ENCODE measurements at regions not wholly inside any gene's neighbourhood (a gene's known extent, or its start where the extent isn't known, plus 50 kb on each side); places are given as distances from the start of the nearest gene placed in this dataset.

DNA sequence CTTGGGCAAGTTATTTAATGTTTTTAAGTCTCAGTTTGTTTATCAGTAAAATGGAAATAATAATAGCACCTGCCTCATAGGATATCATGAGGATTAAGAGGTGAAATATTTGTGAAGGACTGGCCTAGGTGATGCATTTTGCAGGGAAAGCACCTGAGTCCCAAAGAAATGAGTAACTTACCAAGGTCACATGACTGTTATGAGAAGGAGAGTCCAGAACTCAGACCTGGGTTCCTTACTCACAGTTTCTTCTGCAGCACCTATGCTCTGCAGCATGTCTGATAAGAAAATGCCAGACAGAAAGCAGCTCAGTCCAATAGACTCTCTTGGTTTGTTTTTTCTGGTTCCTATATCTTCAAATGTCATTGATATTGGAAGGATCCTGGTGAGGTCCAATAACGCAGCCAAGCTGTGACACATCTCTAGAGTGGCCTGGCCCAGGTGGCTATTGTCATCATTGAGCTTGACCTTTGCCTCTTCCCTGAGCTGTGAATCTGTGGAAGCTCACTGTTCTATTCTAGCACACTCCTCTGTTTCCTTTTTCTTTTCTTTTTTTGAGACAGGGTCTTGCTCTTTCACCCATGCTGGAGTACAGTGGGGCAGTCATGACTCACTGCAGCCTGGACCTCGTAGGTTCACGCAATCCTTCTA lies 174.7 kb upstream of the NAV2 start:
- DNase-seq (ENCODE audit: low spot score), result no peak
- Mint-ChIP-seq H3K27me3 (ENCODE audit: low read depth) (no peaks in the 10 kb centered on the region), H3K36me3 (ENCODE audit: low read depth) (no peaks in the 10 kb centered on the region), H3K27ac (no peak overlapping the region), H3K9me3 (no peaks in the 10 kb centered on the region), H3K4me1 (ENCODE audit: low read depth) (no peaks in the 10 kb centered on the region), H3K4me3 (ENCODE audit: low read depth) (no peak overlapping the region)
- intact Hi-C loops (cut with micrococcal nuclease), result no loop called here

DNA sequence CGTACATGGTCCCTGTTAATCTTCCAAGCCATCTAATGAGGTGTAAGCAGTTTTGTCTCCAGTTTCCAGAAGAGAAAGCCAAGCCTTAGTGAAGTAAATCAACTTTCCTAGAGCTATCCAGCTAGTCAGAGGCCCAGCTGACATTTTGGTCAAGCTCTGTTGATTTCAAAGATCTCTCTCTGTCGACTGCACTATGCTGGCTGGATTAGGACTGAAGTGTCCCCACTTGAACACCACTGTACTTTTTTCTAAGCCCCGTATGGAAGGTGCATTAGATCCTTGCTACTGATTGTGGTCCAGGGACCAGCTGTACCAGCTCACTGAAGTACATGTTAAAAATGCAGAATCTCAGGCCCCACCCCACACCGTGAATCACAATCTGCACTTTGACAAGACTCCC lies 176.5 kb upstream of the NAV2 start:
- no peak for DNase-seq (ENCODE audit: low spot score)
- H3K27ac Mint-ChIP-seq, result no peak overlapping the region
- H3K36me3 Mint-ChIP-seq (ENCODE audit: low read depth), result no peaks in the 10 kb centered on the region
- peaks cover 3% of the 10 kb centered on the region for H3K27me3 Mint-ChIP-seq (ENCODE audit: low read depth)
- H3K9me3 Mint-ChIP-seq, result no peaks in the 10 kb centered on the region
- H3K4me1 Mint-ChIP-seq (ENCODE audit: low read depth), result no peaks in the 10 kb centered on the region
- intact Hi-C loops (cut with micrococcal nuclease), result no loop called here
- H3K4me3 Mint-ChIP-seq (ENCODE audit: low read depth), result no peak overlapping the region

DNA sequence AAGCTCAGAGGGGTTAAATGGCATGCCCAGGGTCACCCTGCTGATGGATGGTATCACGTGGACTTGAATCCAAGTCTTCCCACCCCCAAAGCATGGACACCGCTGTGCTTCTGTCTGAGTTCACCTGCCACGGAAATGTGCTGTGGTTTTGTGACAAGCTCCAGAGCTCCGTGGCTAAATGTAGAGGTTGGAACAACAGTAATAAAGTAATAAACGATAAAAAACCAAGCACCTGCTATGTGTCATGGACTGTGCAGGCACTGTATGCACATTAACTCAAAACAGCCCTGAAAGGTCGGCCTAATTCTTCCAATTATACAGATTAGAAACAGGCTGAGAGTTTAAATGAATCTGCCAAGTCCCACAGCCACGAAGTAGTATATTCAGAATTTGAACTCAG lies 182.1 kb upstream of the NAV2 start:
- H3K27ac Mint-ChIP-seq, result no peak overlapping the region
- no peaks in the 10 kb centered on the region for H3K9me3 Mint-ChIP-seq
- no peak overlapping the region for H3K4me3 Mint-ChIP-seq (ENCODE audit: low read depth)
- intact Hi-C loops (cut with micrococcal nuclease), result no loop called here
- no peak for DNase-seq (ENCODE audit: low spot score)
- H3K27me3 Mint-ChIP-seq (ENCODE audit: low read depth), result peaks cover 6% of the 10 kb centered on the region
- H3K36me3 Mint-ChIP-seq (ENCODE audit: low read depth), result no peaks in the 10 kb centered on the region
- H3K4me1 Mint-ChIP-seq (ENCODE audit: low read depth), result no peaks in the 10 kb centered on the region

DNA sequence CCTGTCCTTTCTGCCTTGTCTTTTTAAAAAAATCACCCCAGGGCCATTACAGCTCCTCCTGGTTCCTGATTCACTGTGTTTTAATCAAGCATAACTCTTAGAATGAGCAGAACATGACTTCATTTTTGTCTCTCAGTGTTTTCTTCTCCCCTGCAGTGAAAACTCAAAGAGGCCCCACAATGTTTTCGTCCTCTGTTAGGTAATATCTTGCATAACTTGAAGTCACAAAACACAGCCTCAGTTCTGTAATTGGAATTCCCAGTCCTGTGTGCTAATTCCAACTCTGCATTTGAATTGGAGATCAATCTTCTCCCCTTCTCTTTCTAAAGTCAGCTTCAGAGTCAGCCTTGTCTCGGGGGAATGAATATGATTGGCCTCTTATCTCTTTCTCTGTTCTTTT lies 186.5 kb upstream of the NAV2 start:
- H3K4me1 Mint-ChIP-seq (ENCODE audit: low read depth), result no peaks in the 10 kb centered on the region
- no peaks in the 10 kb centered on the region for H3K36me3 Mint-ChIP-seq (ENCODE audit: low read depth)

DNA sequence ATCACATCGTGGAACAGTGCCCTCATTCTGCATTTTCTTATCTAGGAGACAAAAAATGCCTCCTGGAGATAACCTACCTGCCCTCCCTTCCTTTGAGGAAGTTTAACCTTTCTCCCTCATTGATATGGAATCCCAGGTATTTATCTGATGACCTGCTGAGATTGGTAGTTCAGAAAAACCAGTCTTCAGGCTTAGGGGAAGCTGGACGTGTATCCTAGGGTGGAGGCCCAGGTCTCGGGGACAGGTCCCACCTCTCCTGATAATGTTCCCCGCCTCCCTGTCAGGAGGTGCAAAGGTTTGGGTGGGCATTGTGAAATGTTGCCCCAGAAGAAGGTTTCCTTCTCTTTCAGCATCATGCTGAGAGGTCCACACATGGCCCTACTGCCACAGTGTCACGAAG lies 186.9 kb upstream of the NAV2 start:
- no peaks in the 10 kb centered on the region for H3K4me1 Mint-ChIP-seq (ENCODE audit: low read depth)
- H3K9me3 Mint-ChIP-seq, result no peaks in the 10 kb centered on the region
- DNase-seq (ENCODE audit: low spot score), result no peak
- H3K27me3 Mint-ChIP-seq (ENCODE audit: low read depth), result peaks cover 1% of the 10 kb centered on the region
- intact Hi-C loops (cut with micrococcal nuclease), result no loop called here
- H3K36me3 Mint-ChIP-seq (ENCODE audit: low read depth), result no peaks in the 10 kb centered on the region
- H3K27ac Mint-ChIP-seq, result no peak overlapping the region
- no peak overlapping the region for H3K4me3 Mint-ChIP-seq (ENCODE audit: low read depth)

More for the DNA sequence above, 186.5 kb upstream of the NAV2 start:
- intact Hi-C loops (cut with micrococcal nuclease), result no loop called here
- H3K27me3 Mint-ChIP-seq (ENCODE audit: low read depth), result peaks cover 3% of the 10 kb centered on the region
- H3K27ac Mint-ChIP-seq, result no peak overlapping the region
- no peaks in the 10 kb centered on the region for H3K9me3 Mint-ChIP-seq
- DNase-seq (ENCODE audit: low spot score), result no peak
- H3K4me3 Mint-ChIP-seq (ENCODE audit: low read depth), result no peak overlapping the region

DNA sequence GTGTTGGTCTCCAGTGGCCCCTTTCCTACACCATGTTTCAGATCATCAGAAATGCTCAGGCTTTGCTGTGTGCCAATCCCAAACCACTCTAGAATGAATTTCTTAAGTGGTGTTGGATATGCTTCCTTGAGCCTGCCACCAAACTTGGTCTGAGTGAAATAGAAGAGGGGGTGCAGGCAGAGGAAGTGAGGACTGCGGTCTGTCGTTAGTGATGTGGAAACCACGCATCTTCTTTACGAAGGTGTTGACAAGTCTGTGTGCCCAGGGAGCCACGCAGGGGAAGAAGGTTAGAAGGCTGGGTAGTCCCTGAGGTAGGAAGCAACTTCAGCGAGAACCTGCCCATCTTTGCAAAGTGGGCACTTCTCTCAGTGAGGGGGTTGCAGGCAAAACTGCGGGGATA lies 187.4 kb upstream of the NAV2 start:
- intact Hi-C loops (cut with micrococcal nuclease), result no loop called here
- DNase-seq (ENCODE audit: low spot score), result no peak

DNA sequence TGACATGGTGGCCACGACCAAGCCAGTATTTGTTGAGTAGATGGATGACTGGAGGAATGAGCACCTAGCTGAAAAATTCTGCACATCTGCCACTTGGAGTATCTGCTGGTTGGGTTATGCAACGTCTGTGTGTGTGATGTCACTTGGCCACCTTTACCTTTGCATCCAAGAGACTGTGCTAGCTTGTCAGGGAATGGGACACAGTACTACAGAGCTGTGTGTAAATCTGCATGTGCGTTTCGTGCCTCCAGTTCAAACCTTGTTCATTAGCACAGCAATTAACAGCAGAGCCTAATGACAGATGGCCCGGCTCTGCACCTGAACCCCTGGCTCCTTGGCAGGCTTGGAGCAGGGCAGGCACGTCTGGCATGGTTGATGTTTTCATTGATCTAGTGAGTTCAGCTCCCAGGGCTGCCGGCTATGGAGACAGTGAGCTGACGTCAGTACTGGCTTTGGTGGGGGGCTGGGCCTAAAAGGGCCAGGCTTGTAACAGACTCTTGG lies 188.4 kb upstream of the NAV2 start:
- H3K9me3 Mint-ChIP-seq, result no peaks in the 10 kb centered on the region
- no peaks in the 10 kb centered on the region for H3K36me3 Mint-ChIP-seq (ENCODE audit: low read depth)
- H3K27me3 Mint-ChIP-seq (ENCODE audit: low read depth), result peaks cover 1% of the 10 kb centered on the region
- no peak overlapping the region for H3K27ac Mint-ChIP-seq
- no peak for DNase-seq (ENCODE audit: low spot score)
- no peak overlapping the region for H3K4me3 Mint-ChIP-seq (ENCODE audit: low read depth)
- H3K4me1 Mint-ChIP-seq (ENCODE audit: low read depth), result no peaks in the 10 kb centered on the region
- intact Hi-C loops (cut with micrococcal nuclease), result no loop called here

More for the DNA sequence above, 187.4 kb upstream of the NAV2 start:
- Mint-ChIP-seq H3K4me1 (ENCODE audit: low read depth) (no peaks in the 10 kb centered on the region), H3K36me3 (ENCODE audit: low read depth) (no peaks in the 10 kb centered on the region), H3K4me3 (ENCODE audit: low read depth) (no peak overlapping the region), H3K27ac (no peak overlapping the region), H3K27me3 (ENCODE audit: low read depth) (peaks cover 1% of the 10 kb centered on the region), H3K9me3 (no peaks in the 10 kb centered on the region)

DNA sequence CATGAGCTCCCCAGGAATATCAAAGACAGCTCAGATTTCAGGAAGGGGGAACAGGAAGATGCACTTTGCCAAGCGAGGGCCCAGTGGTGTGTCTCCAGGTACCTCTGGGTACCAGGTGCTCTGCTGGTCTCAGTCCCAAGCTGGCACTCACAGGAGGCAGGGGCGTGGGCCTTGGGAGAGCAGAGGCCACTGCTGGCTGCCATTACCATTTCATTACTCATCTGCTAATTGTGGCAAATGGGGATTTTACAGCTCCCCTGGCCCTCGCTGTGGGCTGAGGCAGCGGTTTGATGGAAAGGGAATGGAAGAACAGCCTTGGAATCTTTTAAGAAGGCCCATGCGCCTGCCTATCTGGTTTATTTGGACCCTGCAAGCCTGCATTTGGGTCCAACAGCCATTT lies 192.0 kb upstream of the NAV2 start:
- H3K4me3 Mint-ChIP-seq (ENCODE audit: low read depth), result no peak overlapping the region
- intact Hi-C loops (cut with micrococcal nuclease), result no loop called here
- no peak overlapping the region for H3K27ac Mint-ChIP-seq

DNA sequence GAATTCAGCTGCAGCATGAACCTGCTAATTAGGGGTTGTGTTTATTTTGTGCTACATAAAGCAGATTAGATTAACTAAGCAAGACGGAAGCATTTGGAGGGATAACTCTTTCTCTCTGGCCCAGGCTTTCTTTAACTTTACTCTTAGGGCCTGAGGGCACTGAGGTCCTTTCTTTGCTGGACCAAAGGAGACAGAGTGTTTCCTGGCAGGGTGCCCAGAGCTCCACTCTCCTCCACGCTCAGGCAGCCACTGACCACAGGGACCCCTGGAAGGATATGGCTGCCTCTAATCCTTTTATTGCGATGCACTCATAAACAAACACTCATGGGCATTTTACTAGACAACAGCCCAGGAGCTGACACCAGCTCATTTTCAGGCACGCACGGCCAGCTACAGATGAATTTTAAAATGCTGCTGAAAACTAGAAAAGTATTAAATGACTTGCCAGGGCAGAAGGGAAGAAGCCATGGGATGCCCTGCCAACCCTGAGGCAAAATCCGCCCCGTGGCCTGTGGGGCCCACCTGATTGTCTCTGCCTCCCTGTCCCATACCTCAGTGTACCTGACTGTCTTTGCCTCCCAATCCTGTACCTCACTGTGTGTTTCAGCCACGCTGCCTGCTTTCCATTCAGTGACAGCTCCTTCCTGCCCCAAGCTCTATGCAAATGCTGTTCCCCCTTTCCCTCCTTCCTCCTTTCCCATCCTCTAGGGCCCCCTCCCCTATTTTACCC lies 192.6 kb upstream of the NAV2 start:
- Mint-ChIP-seq H3K4me3 (ENCODE audit: low read depth) (no peak overlapping the region), H3K36me3 (ENCODE audit: low read depth) (no peaks in the 10 kb centered on the region), H3K4me1 (ENCODE audit: low read depth) (no peaks in the 10 kb centered on the region), H3K27me3 (ENCODE audit: low read depth) (no peaks in the 10 kb centered on the region), H3K27ac (no peak overlapping the region), H3K9me3 (no peaks in the 10 kb centered on the region)
- no peak for DNase-seq (ENCODE audit: low spot score)
- intact Hi-C loops (cut with micrococcal nuclease), result no loop called here

More for the DNA sequence above, 192.0 kb upstream of the NAV2 start:
- Mint-ChIP-seq H3K4me1 (ENCODE audit: low read depth) (no peaks in the 10 kb centered on the region), H3K27me3 (ENCODE audit: low read depth) (no peaks in the 10 kb centered on the region), H3K9me3 (no peaks in the 10 kb centered on the region), H3K36me3 (ENCODE audit: low read depth) (no peaks in the 10 kb centered on the region)
- no peak for DNase-seq (ENCODE audit: low spot score)

DNA sequence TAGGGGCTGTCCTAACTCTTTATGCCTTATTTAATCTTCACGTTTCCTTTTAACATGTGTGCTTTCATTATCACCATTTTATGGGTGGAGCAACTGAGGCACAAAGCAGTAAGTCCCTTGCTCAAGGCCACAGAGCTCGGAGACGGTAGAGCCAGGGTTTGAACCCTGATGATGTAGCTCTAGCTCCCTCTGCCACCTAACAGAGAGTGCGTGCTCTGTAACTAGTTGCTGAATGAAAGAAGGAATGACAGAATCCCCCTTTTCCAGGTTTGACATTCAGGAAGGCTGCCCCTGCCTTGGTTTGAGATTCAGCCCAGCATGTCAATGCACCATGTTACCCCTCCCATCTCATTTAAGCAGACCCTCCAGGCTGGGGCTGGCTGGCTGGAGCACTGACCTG lies 193.3 kb upstream of the NAV2 start:
- intact Hi-C loops (cut with micrococcal nuclease), result no loop called here
- peaks cover 3% of the 10 kb centered on the region for H3K27me3 Mint-ChIP-seq (ENCODE audit: low read depth)
- no peak overlapping the region for H3K4me3 Mint-ChIP-seq (ENCODE audit: low read depth)
- no peaks in the 10 kb centered on the region for H3K9me3 Mint-ChIP-seq
- no peak for DNase-seq (ENCODE audit: low spot score)
- H3K27ac Mint-ChIP-seq, result no peak overlapping the region
- H3K36me3 Mint-ChIP-seq (ENCODE audit: low read depth), result no peaks in the 10 kb centered on the region
- no peaks in the 10 kb centered on the region for H3K4me1 Mint-ChIP-seq (ENCODE audit: low read depth)

DNA sequence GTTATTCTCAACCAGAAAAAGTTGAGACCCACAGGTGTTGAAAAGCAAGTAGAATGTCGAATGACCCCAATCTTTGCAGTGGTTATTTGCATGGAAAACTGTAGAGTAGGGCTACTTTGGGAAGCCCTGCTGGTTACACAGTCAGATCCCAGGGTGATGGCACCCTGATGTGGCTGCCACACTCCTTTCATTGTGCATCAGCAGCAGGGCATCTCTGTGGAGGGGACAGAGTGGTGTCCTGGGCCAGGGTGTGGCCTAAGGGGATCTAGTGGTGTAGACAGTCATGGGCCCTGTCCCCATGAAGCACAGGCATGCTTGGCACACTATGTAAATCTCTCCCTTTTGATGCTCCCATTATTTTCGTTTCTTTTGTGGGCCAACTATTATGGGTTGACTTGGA lies 199.4 kb upstream of the NAV2 start:
- no peaks in the 10 kb centered on the region for H3K9me3 Mint-ChIP-seq
- H3K27ac Mint-ChIP-seq, result no peak overlapping the region
- intact Hi-C loops (cut with micrococcal nuclease), result no loop called here
- no peaks in the 10 kb centered on the region for H3K36me3 Mint-ChIP-seq (ENCODE audit: low read depth)
- DNase-seq (ENCODE audit: low spot score), result no peak
- no peaks in the 10 kb centered on the region for H3K4me1 Mint-ChIP-seq (ENCODE audit: low read depth)
- peaks cover 8% of the 10 kb centered on the region for H3K27me3 Mint-ChIP-seq (ENCODE audit: low read depth)
- no peak overlapping the region for H3K4me3 Mint-ChIP-seq (ENCODE audit: low read depth)

DNA sequence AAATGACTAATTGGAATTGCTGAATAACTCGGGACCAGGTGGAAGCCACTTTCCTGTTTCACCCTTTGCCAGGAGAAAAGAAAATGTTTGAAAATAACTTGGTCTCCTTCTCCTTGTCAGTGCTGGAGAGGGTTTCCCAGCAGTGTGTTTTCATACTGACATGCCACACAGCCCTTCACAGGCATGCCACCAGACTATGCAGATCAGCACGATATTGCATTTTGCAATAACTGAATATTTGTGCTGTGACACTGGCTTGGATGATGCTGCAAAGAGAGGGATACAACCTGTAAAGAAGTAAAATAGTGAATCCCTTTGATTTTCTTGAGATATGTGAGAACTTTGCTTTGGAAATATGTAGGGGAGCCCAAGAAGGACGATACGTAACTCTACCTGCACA lies 200.0 kb upstream of the NAV2 start:
- Mint-ChIP-seq H3K27me3 (ENCODE audit: low read depth) (peaks cover 8% of the 10 kb centered on the region), H3K36me3 (ENCODE audit: low read depth) (no peaks in the 10 kb centered on the region), H3K9me3 (no peaks in the 10 kb centered on the region), H3K4me3 (ENCODE audit: low read depth) (no peak overlapping the region), H3K4me1 (ENCODE audit: low read depth) (no peaks in the 10 kb centered on the region), H3K27ac (no peak overlapping the region)
- intact Hi-C loops (cut with micrococcal nuclease), result no loop called here
- DNase-seq (ENCODE audit: low spot score), result no peak

DNA sequence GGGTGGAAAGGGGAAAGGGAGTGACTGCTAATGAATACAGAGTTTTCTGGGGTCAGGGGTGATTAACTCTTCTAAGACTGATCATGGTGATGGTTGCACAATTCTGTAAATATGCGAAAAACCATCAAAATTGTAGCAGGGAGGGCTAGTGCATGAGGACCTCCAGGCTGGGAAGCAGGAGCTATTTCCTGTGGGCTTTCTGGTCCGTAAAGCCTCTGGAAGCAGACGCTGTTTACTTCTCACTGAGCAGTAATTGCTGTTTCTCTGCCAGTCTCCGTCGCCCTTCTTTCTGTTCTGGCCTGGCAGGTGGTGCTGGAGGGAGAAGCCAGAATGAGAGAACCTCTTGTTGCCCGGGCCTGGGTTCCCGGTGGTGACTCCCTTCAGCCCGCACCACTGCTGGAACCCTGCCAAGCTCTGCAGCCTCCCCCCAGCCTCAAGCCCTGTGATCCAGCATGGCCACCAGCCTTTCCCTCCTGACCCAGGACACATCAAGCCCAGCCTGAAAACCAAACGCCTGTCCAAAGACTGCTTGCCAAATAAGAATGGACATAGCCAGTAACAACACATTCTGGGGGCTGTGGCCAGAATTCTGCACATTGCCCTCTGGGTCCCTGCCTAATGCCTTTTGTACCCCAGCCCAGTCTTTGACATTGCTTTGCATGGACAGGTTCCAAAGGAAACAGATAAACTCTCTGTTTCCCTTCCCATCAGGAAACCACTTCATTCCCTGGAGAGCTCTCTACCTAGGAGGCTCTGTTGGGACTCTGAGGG lies 201.0 kb upstream of the NAV2 start:
- Mint-ChIP-seq H3K27ac (no peak overlapping the region), H3K4me1 (ENCODE audit: low read depth) (no peaks in the 10 kb centered on the region), H3K9me3 (no peaks in the 10 kb centered on the region), H3K27me3 (ENCODE audit: low read depth) (peaks cover 8% of the 10 kb centered on the region), H3K36me3 (ENCODE audit: low read depth) (no peaks in the 10 kb centered on the region), H3K4me3 (ENCODE audit: low read depth) (no peak overlapping the region)
- intact Hi-C loops (cut with micrococcal nuclease), result no loop called here
- no peak for DNase-seq (ENCODE audit: low spot score)

Data from activated T-helper 2 cell treated with anti-CD3 and anti-CD28 coated beads, Interferon-gamma antibody, Interleukin-2, Interleukin-4, amounts not matched to agents 10 μg/mL and 5 μg/mL and 100 μg/mL, durations not matched to agents 14 hours and 24 hours and 36 hours (primary cell).